ENCODE measurements at regions not wholly inside any gene's neighbourhood (a gene's known extent, or its start where the extent isn't known, plus 50 kb on each side); places are given as distances from the start of the nearest gene placed in this dataset.

- Histone ChIP-seq H3K4me3 (ENCODE audit: control insufficient read depth in 2 of 3, extremely low read depth in 1 of 3, insufficient read depth in 2 of 3, low read depth in 1 of 3, low read length in 3 of 3) (peak overlapping the region in 2 of 3 experiments; percentile 5 to 22), H2AFZ (ENCODE audit: control insufficient read depth, low read length) (peak overlapping the region; percentile 83), H3K27me3 (ENCODE audit: control insufficient read depth, extremely low read depth, insufficient read depth, low read length) (no peaks in the 10 kb centered on the region), H3K9me3 (ENCODE audit: control insufficient read depth, low read depth, low read length) (no peaks in the 10 kb centered on the region), H4K20me1 (ENCODE audit: control insufficient read depth, extremely low read depth, insufficient read depth, low read length) (no peaks in the 10 kb centered on the region), H3K9ac (ENCODE audit: control insufficient read depth, extremely low read depth, insufficient read depth, low read length) (peak overlapping the region; percentile 63), H3K36me3 (ENCODE audit: control insufficient read depth in 2 of 2, extremely low read depth in 1 of 2, insufficient read depth in 2 of 2, low read length in 2 of 2) (no peaks in the 10 kb centered on the region), H3K27ac (ENCODE audit: control insufficient read depth, insufficient read depth, low read length) (peak overlapping the region; percentile 97), H3K4me2 (ENCODE audit: control insufficient read depth, extremely low read depth, insufficient read depth, low read depth, low read length) (peak overlapping the region; percentile 71), H3K9me1 (ENCODE audit: control insufficient read depth, extremely low read depth, insufficient read depth, low read length) (no peaks in the 10 kb centered on the region), H3K79me2 (ENCODE audit: control insufficient read depth, insufficient read depth, low read length) (no peaks in the 10 kb centered on the region), H3K4me1 (ENCODE audit: control insufficient read depth, extremely low read depth, insufficient read depth, low read length) (peaks cover 21% of the 10 kb centered on the region)
- dilution Hi-C loops (cut with MboI; ENCODE audit: extremely low pct_ligation_motif_present, low sequenced_read_pairs), result no loop called here
- FAIRE-seq (no peak), DNase-seq (ENCODE audit: low read depth, low spot score) (no peak)
- TF ChIP-seq CTCF (optimal IDR thresholded peaks at IDR 0.05 in 1 of 3, IDR thresholded peaks at IDR 0.05 in 1 of 3, conservative IDR thresholded peaks at IDR 0.05 in 1 of 3; ENCODE audit: extremely low read depth in 1 of 3, insufficient read depth in 2 of 3, low read length in 3 of 3), result no peak
- no peak for TF ChIP-seq EZH2 (IDR thresholded peaks at IDR 0.05; ENCODE audit: low read length)
These were observed 482.1 kb upstream of the AKR1E2 start for GRCh38 chr10:4343873-4344272.

GRCh38 chr10:4343091-4343490, 482.9 kb upstream of the AKR1E2 start:
- H3K79me2 ChIP-seq (ENCODE audit: control insufficient read depth, insufficient read depth, low read length), result no peaks in the 10 kb centered on the region
- dilution Hi-C loops (cut with MboI; ENCODE audit: extremely low pct_ligation_motif_present, low sequenced_read_pairs), result no loop called here
- no peak overlapping the region for H3K4me3 ChIP-seq (ENCODE audit: control insufficient read depth in 2 of 3, extremely low read depth in 1 of 3, insufficient read depth in 2 of 3, low read depth in 1 of 3, low read length in 3 of 3)
- H3K9me3 ChIP-seq (ENCODE audit: control insufficient read depth, low read depth, low read length), result no peaks in the 10 kb centered on the region
- H3K4me1 ChIP-seq (ENCODE audit: control insufficient read depth, extremely low read depth, insufficient read depth, low read length), result peaks cover 21% of the 10 kb centered on the region
- DNase-seq (ENCODE audit: low read depth, low spot score) (no peak), FAIRE-seq (no peak)
- TF ChIP-seq EZH2 (IDR thresholded peaks at IDR 0.05; ENCODE audit: low read length) (no peak), CTCF (optimal IDR thresholded peaks at IDR 0.05 in 1 of 3, IDR thresholded peaks at IDR 0.05 in 1 of 3, conservative IDR thresholded peaks at IDR 0.05 in 1 of 3; ENCODE audit: extremely low read depth in 1 of 3, insufficient read depth in 2 of 3, low read length in 3 of 3) (no peak)
- H3K9ac ChIP-seq (ENCODE audit: control insufficient read depth, extremely low read depth, insufficient read depth, low read length), result no peak overlapping the region
- no peaks in the 10 kb centered on the region for H3K9me1 ChIP-seq (ENCODE audit: control insufficient read depth, extremely low read depth, insufficient read depth, low read length)
- no peak overlapping the region for H3K4me2 ChIP-seq (ENCODE audit: control insufficient read depth, extremely low read depth, insufficient read depth, low read depth, low read length)
- no peaks in the 10 kb centered on the region for H4K20me1 ChIP-seq (ENCODE audit: control insufficient read depth, extremely low read depth, insufficient read depth, low read length)
- no peaks in the 10 kb centered on the region for H3K27me3 ChIP-seq (ENCODE audit: control insufficient read depth, extremely low read depth, insufficient read depth, low read length)
- H3K36me3 ChIP-seq (ENCODE audit: control insufficient read depth in 2 of 2, extremely low read depth in 1 of 2, insufficient read depth in 2 of 2, low read length in 2 of 2), result no peaks in the 10 kb centered on the region
- H3K27ac ChIP-seq (ENCODE audit: control insufficient read depth, insufficient read depth, low read length), result no peak overlapping the region
- no peak overlapping the region for H2AFZ ChIP-seq (ENCODE audit: control insufficient read depth, low read length)

Data from keratinocyte (primary cell).